ENCODE measurements at regions not wholly inside any gene's neighbourhood (a gene's known extent, or its start where the extent isn't known, plus 50 kb on each side); places are given as distances from the start of the nearest gene placed in this dataset.
A peak's percentile ranks its signal among the peaks of the same experiment; 100 is the strongest.
"Not testable (repeated sequence)": the region's sequence is repeated elsewhere in the genome, so short reads cannot be mapped to it uniquely, and the experiment has no call there.

DNA sequence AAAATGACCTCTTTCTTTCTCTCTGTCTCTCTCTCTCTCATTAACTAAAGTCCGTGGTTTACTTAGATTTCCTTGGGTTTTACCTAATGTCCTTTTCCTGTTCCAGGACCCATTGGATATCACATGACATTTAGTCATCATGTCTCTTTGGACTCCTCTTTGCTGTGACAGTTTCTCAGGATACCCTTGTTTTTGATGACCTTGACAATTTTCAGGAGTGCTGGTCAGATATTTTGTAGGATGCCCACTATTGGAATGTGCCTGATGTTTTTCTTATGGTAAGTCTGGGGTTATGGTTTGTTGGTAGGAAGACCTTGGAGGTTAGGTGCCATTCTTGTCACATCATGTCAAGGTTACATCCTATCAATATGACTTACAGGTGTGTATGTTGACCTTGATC, 199.2 kb upstream of the HTR1E start:
- H3K9me3 ChIP-seq (ENCODE audit: low read length) = no peaks in the 10 kb centered on the region
- H2AFZ ChIP-seq (ENCODE audit: low read length) = no peak overlapping the region
- intact Hi-C loops (cut with micrococcal nuclease; ENCODE audit: unreplicated experiment) = no loop called here
- no peak for DNase-seq (ENCODE audit: low spot score)
- in situ Hi-C loops (cut with HindIII; ENCODE audit: extremely low pct_ligation_motif_present, low pct_unique_long_range_greater_than_20kb) = no loop called here
- no peaks in the 10 kb centered on the region for H4K20me1 ChIP-seq (ENCODE audit: insufficient read depth, low read length)
- H3K27me3 ChIP-seq (ENCODE audit: control insufficient read depth in 1 of 2, insufficient read depth in 2 of 2, low read length in 2 of 2) = no peaks in the 10 kb centered on the region
- no peaks in the 10 kb centered on the region for H3K36me3 ChIP-seq (replicated peaks in 1 of 2; ENCODE audit: control insufficient read depth in 1 of 2, insufficient read depth in 2 of 2, low read length in 2 of 2)
- no peak overlapping the region for H3K9ac ChIP-seq (ENCODE audit: insufficient read depth, low read depth, low read length)
- ChIA-PET POLR2A (no interaction called here), CTCF (ENCODE audit: low intra/inter-chr PET ratio, low total read pairs) (no interaction called here)
- no peak overlapping the region for H3K4me2 ChIP-seq (ENCODE audit: low read depth, low read length)
- no peak for FAIRE-seq
- WGBS (ENCODE audit: low lambda C conversion rate) = 22% methylated on average over 1 of the region's 1 CpG
- H3K4me3 ChIP-seq (replicated peaks in 1 of 3; ENCODE audit: insufficient read depth in 1 of 3, low read depth in 2 of 3, low read length in 3 of 3) = no peak overlapping the region
- H3K27ac ChIP-seq (ENCODE audit: extremely low read length, insufficient read depth, low read length) = no peak overlapping the region
- no TSS peak for BruUV-seq (replicated peaks)
- no peaks in the 10 kb centered on the region for H3K4me1 ChIP-seq (ENCODE audit: insufficient read depth, low read length)
- no peaks in the 10 kb centered on the region for H3K79me2 ChIP-seq (ENCODE audit: insufficient read depth, low read length)
- no peak for ATAC-seq
- TF ChIP-seq ZNF841 (CRISPR knock-in tag; IDR thresholded peaks at IDR 0.05; ENCODE audit: borderline replicate concordance) (no peak), MAFF (IDR thresholded peaks at IDR 0.05; ENCODE audit: low read depth, low read length) (peak; percentile 83), MTF2 (CRISPR knock-in tag; IDR thresholded peaks at IDR 0.05; ENCODE audit: borderline replicate concordance) (no peak), ZNF331 (CRISPR knock-in tag; IDR thresholded peaks at IDR 0.05) (no peak), MAFK (conservative IDR thresholded peaks at IDR 0.05 in 1 of 2, IDR thresholded peaks at IDR 0.05 in 1 of 2; ENCODE audit: low read length in 2 of 2) (peak; percentile 82 to 83; a peak in 3 of 4 replicates), DPF2 (CRISPR knock-in tag; IDR thresholded peaks at IDR 0.05; ENCODE audit: borderline replicate concordance, low read depth) (no peak)

DNA sequence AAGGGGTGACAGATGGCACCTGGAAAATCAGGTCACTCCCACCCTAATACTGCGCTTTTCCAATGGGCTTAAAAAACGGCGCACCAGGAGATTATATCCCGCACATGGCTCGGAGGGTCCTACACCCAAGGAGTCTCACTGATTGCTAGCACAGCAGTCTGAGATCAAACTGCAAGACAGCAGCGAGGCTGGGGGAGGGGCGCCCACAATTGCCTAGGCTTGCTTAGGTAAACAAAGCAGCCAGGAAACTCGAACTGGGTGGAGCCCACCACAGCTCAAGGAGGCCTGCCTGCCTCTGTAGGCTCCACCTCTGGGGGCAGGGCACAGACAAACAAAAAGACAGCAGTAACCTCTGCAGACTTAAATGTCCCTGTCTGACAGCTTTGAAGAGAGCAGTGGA, 205.7 kb upstream of the HTR1E start:
- intact Hi-C loops (cut with micrococcal nuclease; ENCODE audit: unreplicated experiment); ATAC-seq; H3K36me3 ChIP-seq (replicated peaks in 1 of 2; ENCODE audit: control insufficient read depth in 1 of 2, insufficient read depth in 2 of 2, low read length in 2 of 2); H3K79me2 ChIP-seq (ENCODE audit: insufficient read depth, low read length); BruUV-seq (replicated peaks); H3K4me2 ChIP-seq (ENCODE audit: low read depth, low read length); in situ Hi-C loops (cut with HindIII; ENCODE audit: extremely low pct_ligation_motif_present, low pct_unique_long_range_greater_than_20kb); H3K27me3 ChIP-seq (ENCODE audit: control insufficient read depth in 1 of 2, insufficient read depth in 2 of 2, low read length in 2 of 2); H3K4me3 ChIP-seq (replicated peaks in 1 of 3; ENCODE audit: insufficient read depth in 1 of 3, low read depth in 2 of 3, low read length in 3 of 3); H3K9me3 ChIP-seq (ENCODE audit: low read length); FAIRE-seq; POLR2A ChIA-PET; DNase-seq (ENCODE audit: low spot score); H3K4me1 ChIP-seq (ENCODE audit: insufficient read depth, low read length); H4K20me1 ChIP-seq (ENCODE audit: insufficient read depth, low read length); H3K9ac ChIP-seq (ENCODE audit: insufficient read depth, low read depth, low read length); H2AFZ ChIP-seq (ENCODE audit: low read length); CTCF ChIA-PET (ENCODE audit: low intra/inter-chr PET ratio, low total read pairs); H3K27ac ChIP-seq (ENCODE audit: extremely low read length, insufficient read depth, low read length): not testable (repeated sequence)
- WGBS (ENCODE audit: low lambda C conversion rate) = 83% methylated on average over 4 of the region's 8 CpGs

DNA sequence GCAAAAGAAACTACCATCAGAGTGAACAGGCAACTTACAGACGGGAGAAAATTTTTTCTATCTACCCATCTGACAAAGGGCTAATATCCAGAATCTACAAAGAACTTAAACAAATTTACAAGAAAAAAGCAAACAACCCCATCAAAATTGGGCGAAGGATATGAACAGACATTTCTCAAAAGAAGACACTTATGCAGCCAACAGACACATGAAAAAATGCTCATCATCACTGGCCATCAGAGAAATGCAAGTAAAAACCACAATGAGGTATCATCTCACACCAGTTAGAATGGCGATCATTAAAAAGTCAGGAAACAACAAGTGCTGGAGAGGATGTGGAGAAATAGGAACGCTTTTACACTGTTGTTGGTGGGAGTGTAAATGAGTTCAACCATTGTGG, 206.6 kb upstream of the HTR1E start:
- H3K4me1 ChIP-seq (ENCODE audit: insufficient read depth, low read length); H3K27ac ChIP-seq (ENCODE audit: extremely low read length, insufficient read depth, low read length); DNase-seq (ENCODE audit: low spot score); H3K9me3 ChIP-seq (ENCODE audit: low read length); in situ Hi-C loops (cut with HindIII; ENCODE audit: extremely low pct_ligation_motif_present, low pct_unique_long_range_greater_than_20kb); FAIRE-seq; BruUV-seq (replicated peaks); H3K36me3 ChIP-seq (replicated peaks in 1 of 2; ENCODE audit: control insufficient read depth in 1 of 2, insufficient read depth in 2 of 2, low read length in 2 of 2); H3K4me3 ChIP-seq (replicated peaks in 1 of 3; ENCODE audit: insufficient read depth in 1 of 3, low read depth in 2 of 3, low read length in 3 of 3); POLR2A ChIA-PET; H3K79me2 ChIP-seq (ENCODE audit: insufficient read depth, low read length); H4K20me1 ChIP-seq (ENCODE audit: insufficient read depth, low read length); H3K4me2 ChIP-seq (ENCODE audit: low read depth, low read length); H3K27me3 ChIP-seq (ENCODE audit: control insufficient read depth in 1 of 2, insufficient read depth in 2 of 2, low read length in 2 of 2); H2AFZ ChIP-seq (ENCODE audit: low read length); H3K9ac ChIP-seq (ENCODE audit: insufficient read depth, low read depth, low read length); intact Hi-C loops (cut with micrococcal nuclease; ENCODE audit: unreplicated experiment); CTCF ChIA-PET (ENCODE audit: low intra/inter-chr PET ratio, low total read pairs); ATAC-seq: not testable (repeated sequence)
- 7% methylated on average over 4 of the region's 4 CpGs for WGBS (ENCODE audit: low lambda C conversion rate)
